Trophoblast cell (in vitro differentiated cells and primary cell): ENCODE measurements at regions not wholly inside any gene's neighbourhood (a gene's known extent, or its start where the extent isn't known, plus 50 kb on each side); places are given as distances from the start of the nearest gene placed in this dataset.

Experiments used
- DNase-seq, 2 donors: peaks; one replicate each; pipeline ENCODE4 v3.0.0-alpha.2; 2016
- H2AFZ ChIP-seq: 2 replicates; pipeline ENCODE4 v1.6.1; 2013; ENCODE audit warnings: low read length, moderate library complexity, mild to moderate bottlenecking; ENCODE audit not compliant: insufficient read depth, poor library complexity
- H2AK5ac ChIP-seq: 2 replicates; pipeline ENCODE4 v1.6.1; 2013; ENCODE audit warnings: mild to moderate bottlenecking, low read length
- H2BK120ac ChIP-seq: 2 replicates; pipeline ENCODE4 v1.6.1; 2013; ENCODE audit warnings: low read length, mild to moderate bottlenecking, moderate library complexity; ENCODE audit not compliant: insufficient read depth, poor library complexity
- H2BK12ac ChIP-seq: 2 replicates; pipeline ENCODE4 v1.6.1; 2013; ENCODE audit warnings: mild to moderate bottlenecking, low read length, moderate library complexity
- H2BK5ac ChIP-seq: 2 replicates; pipeline ENCODE4 v1.6.1; 2013; ENCODE audit warnings: low read length, low read depth, moderate library complexity, mild to moderate bottlenecking; ENCODE audit not compliant: poor library complexity
- H3K14ac ChIP-seq: 2 replicates; pipeline ENCODE4 v1.6.1; 2013; ENCODE audit warnings: mild to moderate bottlenecking, low read length
- H3K18ac ChIP-seq: 2 replicates; pipeline ENCODE4 v1.6.1; 2013; ENCODE audit warnings: mild to moderate bottlenecking, low read length
- H3K23ac ChIP-seq: 2 replicates; pipeline ENCODE4 v1.6.1; 2013; ENCODE audit warnings: low read length
- H3K27ac ChIP-seq: 2 replicates; pipeline ENCODE4 v1.5.1; 2013; ENCODE audit warnings: low read depth, mild to moderate bottlenecking, inconsistent platforms, low read length, moderate library complexity
- H3K27me3 ChIP-seq: 2 replicates; pipeline ENCODE4 v1.6.1; 2013; ENCODE audit warnings: inconsistent platforms, mild to moderate bottlenecking, low read length, moderate library complexity; ENCODE audit not compliant: insufficient read depth
- H3K36me3 ChIP-seq, 2 experiments: 1 replicate in 1 of 2; 2 replicates in 1 of 2; pipeline ENCODE4 v1.6.1; 2013; ENCODE audit warnings: low read length in 2 of 2, mild to moderate bottlenecking in 2 of 2, moderate library complexity in 1 of 2; ENCODE audit not compliant: insufficient read depth in 2 of 2, control insufficient read depth in 1 of 2
- H3K4ac ChIP-seq: 2 replicates; pipeline ENCODE4 v1.6.1; 2013; ENCODE audit warnings: low read depth, mild to moderate bottlenecking, low read length, moderate library complexity
- H3K4me1 ChIP-seq, 2 experiments: 1 replicate in 1 of 2; 2 replicates in 1 of 2; pipeline ENCODE4 v1.6.1; 2013; ENCODE audit warnings: low read length in 2 of 2, mild to moderate bottlenecking in 2 of 2, moderate library complexity in 1 of 2; ENCODE audit not compliant: insufficient read depth in 2 of 2, control insufficient read depth in 1 of 2
- H3K4me2 ChIP-seq: 2 replicates; pipeline ENCODE4 v1.6.1; 2013; ENCODE audit warnings: inconsistent platforms, mild to moderate bottlenecking, low read length, moderate library complexity
- H3K4me3 ChIP-seq: 2 replicates; pipeline ENCODE4 v1.5.1; 2013; ENCODE audit warnings: mild to moderate bottlenecking, low read depth, low read length, inconsistent platforms
- H3K79me1 ChIP-seq: one replicate; pipeline ENCODE4 v1.6.1; 2013; ENCODE audit warnings: low read length
- H3K79me2 ChIP-seq: 2 replicates; pipeline ENCODE4 v1.6.1; 2013; ENCODE audit warnings: low read length, mild to moderate bottlenecking; ENCODE audit not compliant: control insufficient read depth, insufficient read depth, poor library complexity
- H3K9ac ChIP-seq: 2 replicates; pipeline ENCODE4 v1.6.1; 2013; ENCODE audit warnings: mild to moderate bottlenecking, low read length
- H3K9me3 ChIP-seq: 2 replicates; pipeline ENCODE4 v1.6.1; 2013; ENCODE audit warnings: low read depth, mild to moderate bottlenecking, control low read depth, inconsistent platforms, low read length; ENCODE audit not compliant: insufficient read depth
- H4K12ac ChIP-seq: 2 replicates; pipeline ENCODE4 v1.6.1; 2013; ENCODE audit warnings: low read depth, mild to moderate bottlenecking, low read length, moderate library complexity
- H4K8ac ChIP-seq: 2 replicates; pipeline ENCODE4 v1.6.1; 2013; ENCODE audit warnings: low read depth, mild to moderate bottlenecking, low read length, moderate library complexity
- H4K91ac ChIP-seq: one replicate; pipeline ENCODE4 v1.6.1; 2013; ENCODE audit warnings: low read depth, mild to moderate bottlenecking, low read length, moderate library complexity
- WGBS: extraction: QIAGEN DNeasy Blood & Tissue Kit; methylation state at CpG from one replicate; pipeline ENCODE4 v1.1.7; 2013; ENCODE audit warnings: missing lambda C conversion rate; ENCODE audit not compliant: insufficient read length, insufficient coverage; ENCODE audit errors: extremely low coverage; 5-methylcytosine and 5-hydroxymethylcytosine counted together

GRCh38 chr5:61765471-61765870 is 433.4 kb downstream of the ZSWIM6 start:
- Histone ChIP-seq H3K23ac (no peak overlapping the region), H2BK5ac (no peak overlapping the region), H3K4me3 (no peak overlapping the region), H3K9me3 (no peaks in the 10 kb centered on the region), H3K27ac (no peak overlapping the region), H2BK12ac (no peak overlapping the region), H4K91ac (no peak overlapping the region), H3K36me3 (no peaks in the 10 kb centered on the region), H3K79me1 (no peaks in the 10 kb centered on the region), H3K9ac (no peak overlapping the region), H3K14ac (no peak overlapping the region), H2AFZ (no peak overlapping the region), H2BK120ac (no peak overlapping the region), H3K27me3 (no peaks in the 10 kb centered on the region), H3K79me2 (no peaks in the 10 kb centered on the region), H3K18ac (no peak overlapping the region), H4K8ac (no peak overlapping the region), H3K4me1 (no peaks in the 10 kb centered on the region), H2AK5ac (no peak overlapping the region), H3K4ac (no peak overlapping the region), H3K4me2 (no peak overlapping the region), H4K12ac (no peak overlapping the region)
- DNase-seq = no peak
- no CpG with 5 or more reads among the region's 1 CpG for WGBS

DNA sequence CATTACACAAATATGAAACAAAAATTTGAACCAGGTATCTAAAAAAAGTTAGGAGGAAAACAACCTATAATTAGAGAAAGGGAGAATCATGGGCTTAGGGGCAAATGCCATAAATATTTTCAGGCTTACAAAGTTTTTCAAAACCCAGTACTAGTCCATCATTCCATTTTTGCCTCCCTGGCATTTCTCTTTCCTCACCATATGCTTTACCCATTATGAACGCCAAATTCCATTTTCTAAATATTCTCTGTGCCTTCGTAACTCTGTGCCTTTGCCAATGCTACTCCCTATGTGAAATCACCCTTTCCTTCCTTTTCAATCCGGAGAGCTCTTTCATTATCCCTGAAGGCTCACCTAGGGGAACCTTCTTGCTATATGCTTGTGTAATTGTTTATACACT is 434.1 kb downstream of the ZSWIM6 start:
- no peak overlapping the region for H4K8ac ChIP-seq
- no peak overlapping the region for H3K4ac ChIP-seq
- no peaks in the 10 kb centered on the region for H3K27me3 ChIP-seq
- H3K79me2 ChIP-seq = no peaks in the 10 kb centered on the region
- H2BK120ac ChIP-seq = no peak overlapping the region
- H2AK5ac ChIP-seq = no peak overlapping the region
- DNase-seq = peak; percentile 12 to 54
- H2AFZ ChIP-seq = no peak overlapping the region
- WGBS = no CpG with 5 or more reads among the region's 3 CpGs
- no peaks in the 10 kb centered on the region for H3K36me3 ChIP-seq
- H3K79me1 ChIP-seq = no peaks in the 10 kb centered on the region
- no peak overlapping the region for H2BK5ac ChIP-seq
- H3K23ac ChIP-seq = no peak overlapping the region
- H2BK12ac ChIP-seq = no peak overlapping the region
- H3K4me1 ChIP-seq = no peaks in the 10 kb centered on the region
- no peaks in the 10 kb centered on the region for H3K9me3 ChIP-seq
- no peak overlapping the region for H3K27ac ChIP-seq
- H3K4me2 ChIP-seq = no peak overlapping the region
- no peak overlapping the region for H3K9ac ChIP-seq
- no peak overlapping the region for H3K4me3 ChIP-seq
- no peak overlapping the region for H3K18ac ChIP-seq
- H3K14ac ChIP-seq = no peak overlapping the region
- H4K91ac ChIP-seq = no peak overlapping the region
- H4K12ac ChIP-seq = no peak overlapping the region

DNA sequence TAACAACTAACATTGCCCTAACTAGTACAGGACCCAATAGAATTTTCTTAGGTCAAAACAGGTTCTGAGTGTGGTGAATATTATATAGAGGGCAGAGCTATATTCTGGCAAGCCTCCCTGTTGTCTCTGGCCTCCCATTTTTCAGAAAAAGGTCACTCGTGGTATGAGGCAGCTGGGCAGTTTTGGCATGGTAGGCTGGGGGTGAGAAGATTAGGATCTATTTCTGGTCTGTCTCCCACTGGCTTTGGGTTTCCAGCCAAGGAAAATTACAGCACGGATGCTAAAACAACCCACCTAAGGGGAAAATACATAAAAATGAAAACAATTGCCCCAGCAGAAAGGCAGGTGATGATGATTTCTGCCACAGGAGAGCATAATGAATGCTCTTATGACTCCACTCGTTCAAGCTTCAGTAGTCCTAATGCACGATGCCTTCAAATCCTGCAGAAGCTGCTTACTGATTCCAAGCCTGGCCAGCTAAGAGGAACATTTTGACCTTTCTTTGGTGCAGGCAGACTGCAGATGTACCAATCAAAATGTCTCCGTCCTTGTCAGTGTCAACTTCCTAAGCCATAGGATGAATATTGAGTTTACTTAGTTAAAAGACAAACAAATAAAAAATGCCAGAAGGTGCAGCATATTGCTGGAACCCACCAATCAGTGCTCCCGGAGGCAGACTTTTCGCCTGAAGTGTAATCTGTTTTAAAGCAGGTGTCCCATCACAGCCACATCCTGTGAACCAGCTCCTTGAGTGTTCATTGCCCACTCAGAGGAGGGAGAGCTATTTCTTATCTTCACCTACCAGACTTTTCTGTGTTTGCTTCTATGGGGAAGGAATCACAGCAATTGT is 435.4 kb downstream of the ZSWIM6 start:
- Histone ChIP-seq H4K91ac (no peak overlapping the region), H3K23ac (no peak overlapping the region), H3K4me2 (no peak overlapping the region), H3K79me1 (no peaks in the 10 kb centered on the region), H3K27ac (no peak overlapping the region), H2AK5ac (no peak overlapping the region), H3K14ac (no peak overlapping the region), H3K27me3 (no peaks in the 10 kb centered on the region), H2BK12ac (no peak overlapping the region), H3K79me2 (no peaks in the 10 kb centered on the region), H3K36me3 (no peaks in the 10 kb centered on the region), H2BK5ac (no peak overlapping the region), H2AFZ (no peak overlapping the region), H3K9me3 (no peaks in the 10 kb centered on the region), H3K4me3 (no peak overlapping the region), H3K4me1 (no peaks in the 10 kb centered on the region), H2BK120ac (no peak overlapping the region), H4K8ac (no peak overlapping the region), H3K9ac (no peak overlapping the region), H3K18ac (no peak overlapping the region), H3K4ac (no peak overlapping the region), H4K12ac (no peak overlapping the region)
- no peak for DNase-seq
- no CpG with 5 or more reads among the region's 7 CpGs for WGBS

GRCh38 chr5:61768692-61769281 is 436.7 kb downstream of the ZSWIM6 start:
- H3K4ac ChIP-seq = no peak overlapping the region
- no peak overlapping the region for H4K91ac ChIP-seq
- H4K8ac ChIP-seq = no peak overlapping the region
- H3K18ac ChIP-seq = no peak overlapping the region
- no peak overlapping the region for H3K9ac ChIP-seq
- no peaks in the 10 kb centered on the region for H3K79me2 ChIP-seq
- no peaks in the 10 kb centered on the region for H3K36me3 ChIP-seq
- no peaks in the 10 kb centered on the region for H3K27me3 ChIP-seq
- H2AFZ ChIP-seq = no peak overlapping the region
- no peaks in the 10 kb centered on the region for H3K79me1 ChIP-seq
- no peak overlapping the region for H3K4me2 ChIP-seq
- no peak overlapping the region for H2AK5ac ChIP-seq
- H3K4me3 ChIP-seq = no peak overlapping the region
- no peak overlapping the region for H2BK5ac ChIP-seq
- H2BK120ac ChIP-seq = no peak overlapping the region
- no peak overlapping the region for H4K12ac ChIP-seq
- no CpG with 5 or more reads among the region's 5 CpGs for whole genome bisulfite sequencing
- H3K14ac ChIP-seq = no peak overlapping the region
- no peak overlapping the region for H3K23ac ChIP-seq
- peak; percentile 19 to 62 for DNase-seq
- H2BK12ac ChIP-seq = no peak overlapping the region
- no peaks in the 10 kb centered on the region for H3K4me1 ChIP-seq
- H3K27ac ChIP-seq = no peak overlapping the region
- no peaks in the 10 kb centered on the region for H3K9me3 ChIP-seq
